GM12878 (cell line): ENCODE measurements at regions not wholly inside any gene's neighbourhood (a gene's known extent, or its start where the extent isn't known, plus 50 kb on each side); places are given as distances from the start of the nearest gene placed in this dataset.

Experiments used
- ASH2L ChIP-seq: fragments of 300-600, 200-600 bp; sonication (generic); IDR thresholded peaks from 2 replicates; pipeline ENCODE4 v1.6.1; 2017; ENCODE audit warnings: low read depth, mild to moderate bottlenecking, borderline replicate concordance
- CEBPB ChIP-seq, 2 experiments: fragments of 150-350 bp in 1 of 2; IDR thresholded peaks; 2 replicates each; pipeline ENCODE4 v1.6.1; 2012 to 2014; ENCODE audit warnings: low read depth in 2 of 2, low read length in 2 of 2, borderline replicate concordance in 1 of 2, inconsistent platforms in 1 of 2
- IKZF1 ChIP-seq: fragments of 450-650 bp; conservative IDR thresholded peaks from 2 replicates; pipeline ENCODE4 v1.6.1; 2017; ENCODE audit warnings: antibody characterized with exemption, mild to moderate bottlenecking
- JUNB ChIP-seq: IDR thresholded peaks from 2 replicates; pipeline ENCODE4 v1.6.1; 2016; ENCODE audit warnings: antibody characterized with exemption, mild to moderate bottlenecking
- SKIL ChIP-seq: fragments of 450-650 bp; IDR thresholded peaks from 2 replicates; pipeline ENCODE4 v1.6.1; 2017; ENCODE audit warnings: mild to moderate bottlenecking, low read depth, inconsistent platforms; ENCODE audit not compliant: poor library complexity, severe bottlenecking
- SMAD1 ChIP-seq: fragments of 450-650 bp; IDR thresholded peaks from 2 replicates; pipeline ENCODE4 v1.6.1; 2018; ENCODE audit warnings: mild to moderate bottlenecking, low read depth; ENCODE audit not compliant: partially characterized antibody
- SMARCA5 ChIP-seq: fragments of 450-650 bp; IDR thresholded peaks from 2 replicates; pipeline ENCODE4 v1.6.1; 2017; ENCODE audit warnings: mild to moderate bottlenecking
- ZBTB11 ChIP-seq: fragments of 450-650 bp; formaldehyde crosslinking; IDR thresholded peaks from 2 replicates; pipeline ENCODE4 v1.5.0; 2022; ENCODE audit warnings: mild to moderate bottlenecking, missing genetic modification characterization
- ZNF687 ChIP-seq: fragments of 450-650 bp; IDR thresholded peaks from 2 replicates; pipeline ENCODE4 v1.6.1; 2017; ENCODE audit warnings: mild to moderate bottlenecking, moderate library complexity

GRCh38 chr3:117549716-117550115, 840.1 kb downstream of the TUSC7 start (continued):
- TF ChIP-seq IKZF1 = no peak
- no peak for TF ChIP-seq ASH2L
- no peak for TF ChIP-seq JUNB
- no peak for TF ChIP-seq SKIL
- TF ChIP-seq SMAD1 = no peak
- no peak for TF ChIP-seq CEBPB (IDR thresholded peaks at IDR 0.05; ENCODE audit: borderline replicate concordance in 1 of 2, low read depth in 2 of 2, low read length in 2 of 2)
- no peak for TF ChIP-seq SMARCA5
- TF ChIP-seq ZNF687 = no peak
- TF ChIP-seq ZBTB11 (CRISPR knock-in tag) = no peak
